Peyer's patch (tissue), 4 donors: ENCODE measurements at regions not wholly inside any gene's neighbourhood (a gene's known extent, or its start where the extent isn't known, plus 50 kb on each side); places are given as distances from the start of the nearest gene placed in this dataset.

Experiments used
- POLR2A ChIP-seq, 2 donors: fragments of 450-650 bp; IDR thresholded peaks; one replicate each; pipeline ENCODE4 v1.5.1; 2017; ENCODE audit warnings: antibody characterized with exemption in 2 of 2, mild to moderate bottlenecking in 2 of 2, moderate library complexity in 2 of 2
- TF ChIP-seq, protein P1 (sequence below), 6 experiments: fragments of 450-650 bp in 4 of 6; fragments of 200-600 bp in 2 of 6; sonication (generic) in 1 of 6; IDR thresholded peaks; one replicate each; pipeline ENCODE4 v1.5.1; 2017 to 2019; ENCODE audit warnings: antibody characterized with exemption in 6 of 6, mild to moderate bottlenecking in 3 of 6, moderate library complexity in 1 of 6

DNA sequence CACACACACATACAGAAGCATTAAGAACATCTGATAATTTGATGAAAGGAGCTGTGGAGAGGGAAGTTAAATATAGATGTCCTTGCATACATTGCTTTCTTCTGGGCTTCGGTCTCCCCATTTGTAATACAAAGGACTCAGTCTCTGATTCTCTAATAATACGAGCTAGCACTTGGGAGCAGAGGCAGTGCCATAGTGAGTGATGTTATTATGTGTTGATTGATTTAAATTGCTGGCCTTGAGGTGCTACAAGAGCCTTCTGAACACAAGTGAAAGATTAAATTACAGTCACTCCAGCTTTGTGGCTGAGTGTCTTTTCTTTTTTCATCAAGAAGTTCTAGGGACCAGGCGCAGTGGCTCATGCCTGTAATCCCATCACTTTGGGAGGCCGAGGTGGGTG is 61.5 kb upstream of the HMGXB4 start:
- TF ChIP-seq, protein P1, sequence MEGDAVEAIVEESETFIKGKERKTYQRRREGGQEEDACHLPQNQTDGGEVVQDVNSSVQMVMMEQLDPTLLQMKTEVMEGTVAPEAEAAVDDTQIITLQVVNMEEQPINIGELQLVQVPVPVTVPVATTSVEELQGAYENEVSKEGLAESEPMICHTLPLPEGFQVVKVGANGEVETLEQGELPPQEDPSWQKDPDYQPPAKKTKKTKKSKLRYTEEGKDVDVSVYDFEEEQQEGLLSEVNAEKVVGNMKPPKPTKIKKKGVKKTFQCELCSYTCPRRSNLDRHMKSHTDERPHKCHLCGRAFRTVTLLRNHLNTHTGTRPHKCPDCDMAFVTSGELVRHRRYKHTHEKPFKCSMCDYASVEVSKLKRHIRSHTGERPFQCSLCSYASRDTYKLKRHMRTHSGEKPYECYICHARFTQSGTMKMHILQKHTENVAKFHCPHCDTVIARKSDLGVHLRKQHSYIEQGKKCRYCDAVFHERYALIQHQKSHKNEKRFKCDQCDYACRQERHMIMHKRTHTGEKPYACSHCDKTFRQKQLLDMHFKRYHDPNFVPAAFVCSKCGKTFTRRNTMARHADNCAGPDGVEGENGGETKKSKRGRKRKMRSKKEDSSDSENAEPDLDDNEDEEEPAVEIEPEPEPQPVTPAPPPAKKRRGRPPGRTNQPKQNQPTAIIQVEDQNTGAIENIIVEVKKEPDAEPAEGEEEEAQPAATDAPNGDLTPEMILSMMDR (IDR thresholded peaks at IDR 0.05) = no peak
- no peak for TF ChIP-seq POLR2A (IDR thresholded peaks at IDR 0.05)
